ENCODE measurements at regions not wholly inside any gene's neighbourhood (a gene's known extent, or its start where the extent isn't known, plus 50 kb on each side); places are given as distances from the start of the nearest gene placed in this dataset.

DNA sequence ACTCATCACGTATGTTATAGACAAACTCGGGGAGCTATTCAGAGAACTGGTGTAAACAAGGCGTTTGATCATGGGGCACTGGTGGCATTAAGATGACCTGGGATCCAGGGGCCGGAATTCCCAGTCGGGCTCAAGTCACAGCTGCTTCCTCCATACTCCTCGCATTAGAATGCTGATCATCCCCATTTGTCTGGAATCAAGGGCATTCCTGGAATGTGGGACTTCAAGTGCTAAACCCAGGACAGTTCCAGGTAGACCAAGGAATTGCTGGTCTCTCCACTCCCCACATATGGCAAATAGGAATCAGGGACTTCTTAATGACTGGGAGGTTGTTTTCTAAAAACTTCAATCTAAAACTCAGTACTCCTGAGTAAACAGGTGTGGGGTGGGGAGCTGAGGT is 355.7 kb upstream of the RAB6C start:
- DNase-seq (ENCODE audit: insufficient read length, low spot score): no peak
- FAIRE-seq: no peak
- no peak for TF ChIP-seq POU2F2 (IDR thresholded peaks at IDR 0.05; ENCODE audit: low read depth, low read length)
- TF ChIP-seq PAX5 (IDR thresholded peaks at IDR 0.05; ENCODE audit: insufficient read depth, low read length, severe bottlenecking): no peak
- TF ChIP-seq SPI1 (IDR thresholded peaks at IDR 0.05; ENCODE audit: low read depth, low read length): no peak
- no peak for TF ChIP-seq TAF1 (IDR thresholded peaks at IDR 0.05; ENCODE audit: low read depth, low read length)
- no peak for TF ChIP-seq POLR2AphosphoS5 (IDR thresholded peaks at IDR 0.05; ENCODE audit: low read depth, low read length)
- no peak for TF ChIP-seq POLR2A (IDR thresholded peaks at IDR 0.05; ENCODE audit: low read depth, low read length)

DNA sequence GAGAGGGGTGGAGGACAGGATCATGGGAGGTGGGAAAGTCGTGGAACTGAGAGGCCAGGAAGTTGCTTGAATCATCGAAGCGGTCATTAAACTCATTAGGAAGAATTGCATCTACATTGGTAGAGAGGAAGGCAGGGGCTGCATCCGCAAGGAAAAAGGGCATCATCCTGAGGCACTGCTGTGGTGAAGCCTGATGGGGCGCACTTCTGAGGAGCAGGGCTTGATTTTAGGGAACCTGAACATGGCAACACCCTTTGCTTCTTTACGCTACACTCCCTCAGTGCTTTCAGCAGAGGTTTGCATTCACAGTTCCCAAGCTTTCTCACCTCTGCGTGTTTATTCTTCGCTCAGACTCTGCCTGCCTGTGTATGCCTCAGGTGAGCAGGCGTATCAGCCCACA is 352.0 kb upstream of the RAB6C start:
- DNase-seq (ENCODE audit: insufficient read length, low spot score) (no peak), FAIRE-seq (no peak)
- TF ChIP-seq POLR2AphosphoS5 (IDR thresholded peaks at IDR 0.05; ENCODE audit: low read depth, low read length) (no peak), SPI1 (IDR thresholded peaks at IDR 0.05; ENCODE audit: low read depth, low read length) (no peak), POLR2A (IDR thresholded peaks at IDR 0.05; ENCODE audit: low read depth, low read length) (no peak), POU2F2 (IDR thresholded peaks at IDR 0.05; ENCODE audit: low read depth, low read length) (no peak), PAX5 (IDR thresholded peaks at IDR 0.05; ENCODE audit: insufficient read depth, low read length, severe bottlenecking) (no peak), TAF1 (IDR thresholded peaks at IDR 0.05; ENCODE audit: low read depth, low read length) (no peak)

DNA sequence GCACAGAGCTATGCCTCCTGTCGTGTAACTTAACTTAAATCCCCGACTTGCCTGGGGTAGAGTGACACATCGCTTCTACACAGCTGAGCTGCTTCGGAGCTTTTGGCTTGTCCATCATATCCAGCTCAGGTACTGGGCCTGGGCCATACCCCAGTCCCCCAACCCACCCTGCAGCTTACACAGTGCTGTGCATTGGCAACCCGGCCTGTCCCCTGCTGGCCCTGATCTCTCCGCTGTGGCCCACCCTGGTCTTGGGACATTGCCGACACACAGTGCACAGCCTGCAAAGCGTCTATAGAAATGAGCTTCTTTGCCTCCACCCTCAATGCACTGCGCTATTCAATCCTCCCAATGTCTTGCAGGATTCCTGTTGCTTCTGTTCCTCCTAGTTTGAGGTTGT is 342.8 kb upstream of the RAB6C start:
- TF ChIP-seq POLR2A (IDR thresholded peaks at IDR 0.05; ENCODE audit: low read depth, low read length): no peak
- no peak for TF ChIP-seq PAX5 (IDR thresholded peaks at IDR 0.05; ENCODE audit: insufficient read depth, low read length, severe bottlenecking)
- no peak for TF ChIP-seq POU2F2 (IDR thresholded peaks at IDR 0.05; ENCODE audit: low read depth, low read length)
- no peak for TF ChIP-seq POLR2AphosphoS5 (IDR thresholded peaks at IDR 0.05; ENCODE audit: low read depth, low read length)
- no peak for TF ChIP-seq SPI1 (IDR thresholded peaks at IDR 0.05; ENCODE audit: low read depth, low read length)
- TF ChIP-seq TAF1 (IDR thresholded peaks at IDR 0.05; ENCODE audit: low read depth, low read length): no peak
- DNase-seq (ENCODE audit: insufficient read length, low spot score) (no peak), FAIRE-seq (no peak)

DNA sequence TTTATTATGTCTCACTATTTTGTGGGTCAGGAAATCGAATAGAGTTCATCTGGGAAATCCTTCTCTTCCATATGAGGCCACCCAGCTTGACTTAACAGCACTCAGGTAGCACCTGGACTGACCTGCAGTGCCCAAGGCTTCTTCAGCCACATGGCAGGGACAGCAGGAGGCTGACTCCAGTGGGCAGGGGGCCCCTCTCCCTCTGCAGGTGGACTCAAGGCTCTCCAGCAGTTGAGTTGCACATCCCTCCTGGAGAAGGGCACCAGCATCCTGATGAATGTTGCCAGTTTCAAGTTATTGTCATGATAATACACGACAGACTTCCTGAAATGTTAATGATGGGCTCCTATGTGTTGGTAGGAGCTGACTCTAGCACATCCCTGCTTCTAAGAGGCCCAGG is 338.1 kb upstream of the RAB6C start:
- FAIRE-seq: no peak
- TF ChIP-seq POLR2AphosphoS5 (IDR thresholded peaks at IDR 0.05; ENCODE audit: low read depth, low read length): no peak
- no peak for TF ChIP-seq PAX5 (IDR thresholded peaks at IDR 0.05; ENCODE audit: insufficient read depth, low read length, severe bottlenecking)
- no peak for TF ChIP-seq TAF1 (IDR thresholded peaks at IDR 0.05; ENCODE audit: low read depth, low read length)
- no peak for TF ChIP-seq POU2F2 (IDR thresholded peaks at IDR 0.05; ENCODE audit: low read depth, low read length)
- TF ChIP-seq SPI1 (IDR thresholded peaks at IDR 0.05; ENCODE audit: low read depth, low read length): no peak
- no peak for TF ChIP-seq POLR2A (IDR thresholded peaks at IDR 0.05; ENCODE audit: low read depth, low read length)
- DNase-seq (ENCODE audit: insufficient read length, low spot score): no peak

DNA sequence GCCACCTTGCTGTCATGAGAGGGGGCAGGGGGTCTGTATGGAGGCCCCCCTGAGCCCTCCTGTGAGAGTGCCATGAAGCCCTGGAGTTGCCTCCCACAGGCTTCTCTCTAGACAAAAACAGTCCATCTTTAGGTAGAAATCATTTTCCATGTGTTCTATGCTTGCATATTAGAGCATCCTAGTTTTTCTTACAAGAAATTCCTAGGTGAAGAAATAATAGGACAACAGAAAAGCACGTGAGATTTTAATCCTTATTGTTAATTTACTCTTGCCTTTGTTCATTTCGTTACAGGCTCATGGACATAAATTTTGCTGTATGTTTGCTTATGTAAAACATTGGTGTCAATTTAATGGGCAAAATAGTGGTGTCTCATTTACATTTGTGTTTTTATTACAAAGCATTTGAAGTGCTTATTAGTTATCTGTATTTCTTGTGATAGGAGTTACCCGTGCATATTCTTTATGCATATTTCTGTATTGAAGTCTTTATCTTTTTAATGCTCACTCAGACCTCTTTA is 336.9 kb upstream of the RAB6C start:
- FAIRE-seq (no peak), DNase-seq (ENCODE audit: insufficient read length, low spot score) (no peak)
- TF ChIP-seq POLR2A (IDR thresholded peaks at IDR 0.05; ENCODE audit: low read depth, low read length) (no peak), POU2F2 (IDR thresholded peaks at IDR 0.05; ENCODE audit: low read depth, low read length) (no peak), POLR2AphosphoS5 (IDR thresholded peaks at IDR 0.05; ENCODE audit: low read depth, low read length) (no peak), TAF1 (IDR thresholded peaks at IDR 0.05; ENCODE audit: low read depth, low read length) (no peak)

DNA sequence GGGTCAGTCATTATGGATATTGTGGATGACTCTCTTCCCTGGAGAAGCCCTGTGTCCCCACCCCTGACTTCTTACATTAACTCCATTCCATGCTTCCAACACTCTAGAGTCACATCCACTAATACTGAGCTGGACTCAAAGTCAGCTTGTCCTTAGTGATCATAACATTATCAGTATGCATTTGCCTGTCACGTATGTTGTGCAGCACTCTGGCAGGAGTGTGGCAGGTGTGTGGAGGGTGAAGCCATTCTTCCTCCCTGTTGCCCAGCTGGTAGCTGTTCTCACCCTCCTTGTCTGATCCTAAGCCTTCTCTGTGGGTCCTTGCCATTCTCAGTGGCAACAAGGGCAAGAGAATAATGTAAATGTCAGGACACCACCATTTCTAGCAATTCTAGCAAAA is 334.1 kb upstream of the RAB6C start:
- TF ChIP-seq POLR2A (IDR thresholded peaks at IDR 0.05; ENCODE audit: low read depth, low read length) (no peak), SPI1 (IDR thresholded peaks at IDR 0.05; ENCODE audit: low read depth, low read length) (no peak), TAF1 (IDR thresholded peaks at IDR 0.05; ENCODE audit: low read depth, low read length) (no peak), PAX5 (IDR thresholded peaks at IDR 0.05; ENCODE audit: insufficient read depth, low read length, severe bottlenecking) (no peak)
- DNase-seq (ENCODE audit: insufficient read length, low spot score): no peak
- no peak for FAIRE-seq

DNA sequence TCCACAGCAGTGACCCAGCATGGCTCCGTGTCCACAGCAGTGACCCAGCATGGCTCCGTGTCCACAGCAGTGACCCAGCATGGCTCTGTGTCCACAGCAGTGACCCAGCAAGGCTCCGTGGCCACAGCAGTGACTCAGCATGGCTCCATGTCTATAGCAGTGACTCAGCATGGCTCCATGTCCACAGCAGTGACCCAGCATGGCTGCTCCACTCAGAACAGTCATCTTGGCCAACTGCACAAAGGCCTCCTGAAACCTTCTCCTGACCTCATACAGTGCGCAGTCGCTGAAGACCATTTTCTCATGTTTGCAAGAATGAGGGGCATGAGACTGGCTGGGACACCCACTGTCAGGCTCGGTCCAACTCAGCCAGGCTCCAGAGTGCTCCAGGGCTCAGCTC is 333.4 kb upstream of the RAB6C start:
- no peak for TF ChIP-seq TAF1 (IDR thresholded peaks at IDR 0.05; ENCODE audit: low read depth, low read length)
- TF ChIP-seq PAX5 (IDR thresholded peaks at IDR 0.05; ENCODE audit: insufficient read depth, low read length, severe bottlenecking): no peak
- no peak for TF ChIP-seq SPI1 (IDR thresholded peaks at IDR 0.05; ENCODE audit: low read depth, low read length)
- TF ChIP-seq POU2F2 (IDR thresholded peaks at IDR 0.05; ENCODE audit: low read depth, low read length): no peak
- TF ChIP-seq POLR2A (IDR thresholded peaks at IDR 0.05; ENCODE audit: low read depth, low read length): no peak
- no peak for TF ChIP-seq POLR2AphosphoS5 (IDR thresholded peaks at IDR 0.05; ENCODE audit: low read depth, low read length)
- no peak for DNase-seq (ENCODE audit: insufficient read length, low spot score)
- FAIRE-seq: no peak

DNA sequence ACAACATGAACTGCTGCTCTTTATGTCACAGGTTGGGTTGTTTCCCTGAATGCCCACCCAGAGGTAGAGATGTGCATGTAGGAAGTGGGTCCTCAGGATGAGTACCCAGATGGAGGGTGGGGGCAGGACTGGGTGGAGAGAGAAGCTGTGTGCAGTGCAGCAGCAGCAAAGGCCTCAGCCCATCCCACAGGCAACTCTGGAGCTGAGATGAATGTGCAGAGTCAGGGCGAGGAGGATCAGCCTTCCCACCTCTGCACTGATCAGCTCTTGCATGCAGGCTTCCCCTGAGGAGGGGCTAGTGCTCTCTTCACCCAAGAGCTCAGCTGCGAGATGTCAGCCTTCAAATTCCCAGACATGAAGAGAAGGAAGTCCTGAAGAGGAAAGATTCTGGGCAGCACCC is 326.2 kb upstream of the RAB6C start:
- DNase-seq (ENCODE audit: insufficient read length, low spot score) (no peak), FAIRE-seq (no peak)
- no peak for TF ChIP-seq POLR2A (IDR thresholded peaks at IDR 0.05; ENCODE audit: low read depth, low read length)
- TF ChIP-seq TAF1 (IDR thresholded peaks at IDR 0.05; ENCODE audit: low read depth, low read length): no peak
- TF ChIP-seq PAX5 (IDR thresholded peaks at IDR 0.05; ENCODE audit: insufficient read depth, low read length, severe bottlenecking): no peak
- no peak for TF ChIP-seq POLR2AphosphoS5 (IDR thresholded peaks at IDR 0.05; ENCODE audit: low read depth, low read length)
- TF ChIP-seq POU2F2 (IDR thresholded peaks at IDR 0.05; ENCODE audit: low read depth, low read length): no peak
- no peak for TF ChIP-seq SPI1 (IDR thresholded peaks at IDR 0.05; ENCODE audit: low read depth, low read length)

DNA sequence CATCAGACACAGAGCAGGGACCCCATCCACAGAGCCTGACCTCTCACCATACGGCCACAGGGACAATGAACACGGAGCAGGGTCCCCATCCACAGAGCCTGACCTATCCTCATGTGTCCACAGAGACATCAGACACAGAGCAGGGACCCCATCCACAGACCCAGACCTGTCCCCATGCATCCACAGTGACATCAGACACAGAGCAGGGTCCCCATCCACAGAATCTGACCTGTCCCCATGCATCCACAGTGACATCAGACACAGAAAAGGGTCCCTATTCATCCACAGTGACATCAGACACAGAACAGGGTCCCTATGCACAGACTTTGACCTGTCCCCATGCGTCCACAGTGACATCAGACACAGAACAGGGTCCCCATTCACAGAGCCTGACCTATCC is 325.1 kb upstream of the RAB6C start:
- DNase-seq (ENCODE audit: insufficient read length, low spot score): no peak
- FAIRE-seq: no peak
- TF ChIP-seq TAF1 (IDR thresholded peaks at IDR 0.05; ENCODE audit: low read depth, low read length): no peak
- TF ChIP-seq SPI1 (IDR thresholded peaks at IDR 0.05; ENCODE audit: low read depth, low read length): no peak
- TF ChIP-seq PAX5 (IDR thresholded peaks at IDR 0.05; ENCODE audit: insufficient read depth, low read length, severe bottlenecking): no peak
- TF ChIP-seq POLR2A (IDR thresholded peaks at IDR 0.05; ENCODE audit: low read depth, low read length): no peak
- TF ChIP-seq POLR2AphosphoS5 (IDR thresholded peaks at IDR 0.05; ENCODE audit: low read depth, low read length): no peak
- no peak for TF ChIP-seq POU2F2 (IDR thresholded peaks at IDR 0.05; ENCODE audit: low read depth, low read length)

DNA sequence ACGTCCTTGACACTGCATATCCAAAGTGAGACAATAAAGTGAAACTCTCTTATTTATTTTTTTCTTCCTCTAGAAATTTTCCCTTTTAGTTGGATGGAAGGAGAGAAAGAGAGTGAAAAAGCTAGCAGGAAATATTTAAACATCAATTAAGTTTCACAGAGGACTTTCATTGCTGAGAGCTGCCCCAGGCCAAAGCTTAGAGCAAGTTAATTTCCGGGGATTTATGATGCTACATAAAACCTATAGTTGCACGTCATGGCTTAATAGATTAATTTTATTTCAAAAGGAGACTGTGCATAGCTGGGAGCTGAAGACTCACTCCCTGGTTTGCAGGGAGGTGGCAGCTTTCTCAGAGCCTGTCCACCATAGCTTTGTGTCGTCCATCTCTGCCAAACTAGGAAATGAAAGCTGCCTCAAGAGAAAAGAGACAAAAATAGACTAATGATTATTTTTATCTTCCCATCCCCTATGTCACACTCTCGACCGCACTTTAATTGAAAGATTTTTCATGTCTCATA is 323.3 kb upstream of the RAB6C start:
- DNase-seq (ENCODE audit: insufficient read length, low spot score) (no peak), FAIRE-seq (no peak)
- TF ChIP-seq POU2F2 (IDR thresholded peaks at IDR 0.05; ENCODE audit: low read depth, low read length): no peak
- TF ChIP-seq POLR2AphosphoS5 (IDR thresholded peaks at IDR 0.05; ENCODE audit: low read depth, low read length): no peak
- TF ChIP-seq POLR2A (IDR thresholded peaks at IDR 0.05; ENCODE audit: low read depth, low read length): no peak
- no peak for TF ChIP-seq TAF1 (IDR thresholded peaks at IDR 0.05; ENCODE audit: low read depth, low read length)
- no peak for TF ChIP-seq SPI1 (IDR thresholded peaks at IDR 0.05; ENCODE audit: low read depth, low read length)
- TF ChIP-seq PAX5 (IDR thresholded peaks at IDR 0.05; ENCODE audit: insufficient read depth, low read length, severe bottlenecking): no peak
